SK-N-MC (cell line): ENCODE measurements at regions not wholly inside any gene's neighbourhood (a gene's known extent, or its start where the extent isn't known, plus 50 kb on each side); places are given as distances from the start of the nearest gene placed in this dataset.

ENCODE experiments used
- DNase-seq: peaks from one replicate; pipeline ENCODE4 v3.0.0-alpha.2; 2011; ENCODE audit warnings: low read depth, low spot score
- H3K27ac ChIP-seq: fragments of 200-600 bp; sonication (generic); 2 replicates; pipeline ENCODE4 v1.5.1; 2016; ENCODE audit warnings: mixed run types
- H3K36me3 ChIP-seq: fragments of 200-600 bp; sonication (generic); 2 replicates; pipeline ENCODE4 v1.6.1; 2017; ENCODE audit warnings: antibody characterized with exemption, low read length, mixed read lengths; ENCODE audit not compliant: insufficient read depth
- H3K4me3 ChIP-seq: fragments of 200-600 bp; sonication (generic); 2 replicates; pipeline ENCODE4 v1.5.1; 2016
- H3K9ac ChIP-seq: fragments of 200-600 bp; sonication (generic); 2 replicates; pipeline ENCODE4 v1.8.0; 2017; ENCODE audit warnings: mixed run types, mixed read lengths; ENCODE audit not compliant: insufficient read length
- H3K9me3 ChIP-seq: fragments of 200-600 bp; sonication (generic); 2 replicates; pipeline ENCODE4 v1.6.1; 2017; ENCODE audit warnings: low read depth, mild to moderate bottlenecking, antibody characterized with exemption, low read length, moderate library complexity, mixed read lengths
- EZH2 ChIP-seq: fragments of 200-600 bp; sonication (generic); IDR thresholded peaks from one replicate; pipeline ENCODE4 v1.6.1; 2017; ENCODE audit warnings: antibody characterized with exemption
- FOXP2 ChIP-seq: optimal IDR thresholded peaks from 2 replicates; pipeline ENCODE3; 2011; ENCODE audit warnings: mild to moderate bottlenecking, moderate library complexity; ENCODE audit not compliant: insufficient read depth; ENCODE audit errors: extremely low read length, control extremely low read depth
- POLR2AphosphoS5 ChIP-seq: IDR thresholded peaks from 2 replicates; pipeline ENCODE4 v1.6.1; 2012; ENCODE audit warnings: mild to moderate bottlenecking, low read depth, low read length, borderline replicate concordance

DNA sequence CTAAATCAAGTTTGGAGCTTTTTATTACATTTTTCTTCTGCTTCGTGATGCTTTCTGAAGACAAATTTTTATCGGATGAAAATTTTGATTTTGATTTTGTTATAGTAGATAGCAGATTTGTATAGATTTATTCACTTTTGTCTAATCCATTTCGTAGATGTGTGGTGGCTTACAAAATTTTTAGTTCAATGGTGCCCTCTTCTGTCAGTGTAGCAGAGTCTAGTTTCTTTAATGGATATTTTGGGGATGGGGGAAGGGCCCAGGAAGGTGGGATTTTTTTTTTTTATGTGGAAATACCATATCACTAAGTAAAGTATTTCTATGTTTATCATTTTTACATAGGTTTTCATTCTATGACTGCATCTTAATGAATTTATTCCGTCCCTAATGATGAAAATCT lies 259.9 kb upstream of the TARS1 start:
- H3K4me3 ChIP-seq: no peak overlapping the region
- DNase-seq: no peak
- no peaks in the 10 kb centered on the region for H3K36me3 ChIP-seq
- no peak overlapping the region for H3K9ac ChIP-seq
- H3K9me3 ChIP-seq: no peaks in the 10 kb centered on the region
- no peak overlapping the region for H3K27ac ChIP-seq
- TF ChIP-seq POLR2AphosphoS5: no peak
- no peak for TF ChIP-seq FOXP2
- no peak for TF ChIP-seq EZH2

DNA sequence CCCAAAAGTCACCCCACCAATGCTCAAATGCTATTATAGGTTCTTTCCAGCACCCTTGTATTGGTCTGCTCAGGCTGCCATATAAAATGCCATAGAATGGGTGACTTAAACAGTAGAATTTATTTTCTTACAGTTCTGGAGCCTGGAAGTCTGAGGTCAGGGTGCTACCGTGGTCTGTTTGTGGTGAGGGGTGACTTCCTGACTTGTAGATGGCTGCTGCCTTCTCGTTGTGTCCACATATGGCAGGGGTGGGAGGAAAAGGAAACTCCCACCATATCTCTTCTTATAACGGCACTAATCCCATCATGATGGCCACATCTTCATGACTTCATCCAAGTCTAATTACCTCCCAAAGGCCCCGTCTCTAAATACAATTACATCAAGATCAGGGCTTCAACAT lies 257.8 kb upstream of the TARS1 start:
- no peak for TF ChIP-seq POLR2AphosphoS5
- no peak for TF ChIP-seq FOXP2
- no peak for TF ChIP-seq EZH2
- H3K36me3 ChIP-seq: no peaks in the 10 kb centered on the region
- H3K27ac ChIP-seq: no peak overlapping the region
- H3K9ac ChIP-seq: no peak overlapping the region
- H3K9me3 ChIP-seq: no peaks in the 10 kb centered on the region
- H3K4me3 ChIP-seq: no peak overlapping the region
- no peak for DNase-seq

DNA sequence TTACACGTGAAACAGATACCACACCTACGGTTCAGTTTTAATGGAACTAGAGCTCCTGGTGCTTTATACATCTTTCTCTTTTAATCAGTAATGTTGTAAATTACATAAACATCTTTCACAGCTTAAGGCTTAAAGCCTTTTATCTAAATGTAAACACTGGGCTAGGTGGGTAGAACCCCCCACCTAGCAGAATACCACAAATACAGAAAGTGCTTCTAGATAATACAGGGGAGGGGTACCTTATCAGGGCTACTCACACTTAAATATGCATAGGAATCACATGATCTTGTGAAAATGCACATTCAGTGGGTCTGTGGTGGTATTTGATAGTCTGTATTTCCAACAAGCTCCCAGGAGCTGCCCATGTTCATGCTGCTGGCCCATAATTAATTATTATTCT lies 256.4 kb upstream of the TARS1 start:
- no peaks in the 10 kb centered on the region for H3K9me3 ChIP-seq
- H3K36me3 ChIP-seq: no peaks in the 10 kb centered on the region
- TF ChIP-seq EZH2: no peak
- TF ChIP-seq POLR2AphosphoS5: no peak
- TF ChIP-seq FOXP2: no peak
- no peak for DNase-seq
- no peak overlapping the region for H3K27ac ChIP-seq
- H3K9ac ChIP-seq: no peak overlapping the region
- no peak overlapping the region for H3K4me3 ChIP-seq

DNA sequence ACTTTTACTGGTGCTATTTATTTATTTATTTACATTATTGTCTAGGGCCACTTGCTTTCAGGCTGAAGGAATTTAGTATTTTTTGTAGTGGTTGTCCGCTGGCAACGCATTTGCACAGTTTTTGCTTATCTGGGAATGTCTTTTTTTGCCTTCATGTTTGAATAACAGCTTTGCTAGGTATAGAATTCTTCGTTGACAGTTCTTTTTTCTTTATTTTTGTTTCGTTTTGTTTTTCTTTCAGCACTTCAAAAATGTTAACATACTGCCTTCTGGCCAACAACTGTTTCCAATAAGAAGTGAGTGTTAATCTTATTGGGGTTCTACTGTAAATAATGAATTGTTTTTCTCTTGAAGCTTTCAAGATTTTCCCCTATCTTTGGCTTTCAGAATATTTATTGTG lies 252.7 kb upstream of the TARS1 start:
- no peak overlapping the region for H3K4me3 ChIP-seq
- no peaks in the 10 kb centered on the region for H3K9me3 ChIP-seq
- TF ChIP-seq POLR2AphosphoS5 (no peak), EZH2 (no peak), FOXP2 (no peak)
- DNase-seq: no peak
- no peak overlapping the region for H3K9ac ChIP-seq
- H3K27ac ChIP-seq: no peak overlapping the region
- H3K36me3 ChIP-seq: no peaks in the 10 kb centered on the region

DNA sequence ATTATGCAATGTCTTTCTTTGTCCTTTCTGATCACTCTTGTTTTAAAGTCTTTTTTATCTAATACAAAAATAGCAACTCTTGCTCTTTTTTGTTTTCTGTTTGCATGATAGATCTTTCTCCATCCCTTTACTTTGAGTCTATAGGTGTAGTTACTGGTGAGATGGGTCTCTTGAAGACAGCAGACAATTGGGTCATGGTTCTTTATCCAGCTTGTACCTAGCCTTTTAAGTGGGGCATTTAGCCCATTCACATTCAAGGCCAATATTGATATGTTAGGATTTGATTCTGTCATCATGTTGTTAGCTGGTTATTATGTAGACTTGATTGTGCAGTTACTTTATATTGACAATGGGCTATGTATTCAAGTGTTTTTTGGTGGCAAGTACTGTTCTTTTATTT lies 245.9 kb upstream of the TARS1 start:
- DNase-seq: no peak
- Histone ChIP-seq H3K4me3 (no peak overlapping the region), H3K9ac (no peak overlapping the region), H3K36me3 (no peaks in the 10 kb centered on the region), H3K27ac (no peak overlapping the region), H3K9me3 (no peaks in the 10 kb centered on the region)
- no peak for TF ChIP-seq EZH2
- no peak for TF ChIP-seq POLR2AphosphoS5
- TF ChIP-seq FOXP2: no peak

DNA sequence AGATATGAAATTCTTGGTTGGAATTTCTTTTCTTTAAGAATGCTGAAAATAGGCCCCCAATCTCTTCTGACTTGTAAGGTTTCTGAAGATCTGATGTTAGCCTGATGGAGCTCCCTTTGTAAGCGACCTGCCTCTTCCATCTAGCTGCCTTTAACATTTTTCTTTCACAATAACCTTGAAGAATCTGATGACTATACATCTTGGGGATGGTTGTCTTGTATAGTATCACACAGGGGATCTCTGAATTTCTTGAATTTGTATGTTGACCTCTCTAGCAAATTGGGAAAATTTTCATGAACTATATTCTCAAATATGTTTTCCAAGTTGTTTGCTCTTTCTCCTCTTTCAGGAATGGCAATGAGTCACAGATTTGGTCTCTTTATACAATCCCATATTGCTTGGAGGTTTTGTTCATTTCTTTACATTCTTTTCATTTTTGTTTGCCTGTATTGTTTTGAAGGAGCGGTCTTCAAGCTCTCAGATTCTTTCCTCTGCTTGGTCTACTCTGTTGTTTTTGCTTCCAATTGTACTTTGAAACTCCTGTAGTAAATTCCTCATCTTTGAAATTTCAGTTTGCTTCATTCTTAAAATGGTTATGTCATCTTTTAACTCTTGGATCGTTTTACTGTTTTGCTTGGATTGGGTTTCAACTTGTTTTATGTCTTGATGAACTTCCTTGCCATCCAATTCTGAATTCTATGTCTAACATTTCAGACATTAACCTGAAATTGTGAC lies 245.2 kb upstream of the TARS1 start:
- Histone ChIP-seq H3K36me3 (no peaks in the 10 kb centered on the region), H3K27ac (no peak overlapping the region), H3K9ac (no peak overlapping the region), H3K4me3 (no peak overlapping the region), H3K9me3 (no peaks in the 10 kb centered on the region)
- no peak for DNase-seq
- TF ChIP-seq EZH2 (no peak), POLR2AphosphoS5 (no peak), FOXP2 (no peak)

DNA sequence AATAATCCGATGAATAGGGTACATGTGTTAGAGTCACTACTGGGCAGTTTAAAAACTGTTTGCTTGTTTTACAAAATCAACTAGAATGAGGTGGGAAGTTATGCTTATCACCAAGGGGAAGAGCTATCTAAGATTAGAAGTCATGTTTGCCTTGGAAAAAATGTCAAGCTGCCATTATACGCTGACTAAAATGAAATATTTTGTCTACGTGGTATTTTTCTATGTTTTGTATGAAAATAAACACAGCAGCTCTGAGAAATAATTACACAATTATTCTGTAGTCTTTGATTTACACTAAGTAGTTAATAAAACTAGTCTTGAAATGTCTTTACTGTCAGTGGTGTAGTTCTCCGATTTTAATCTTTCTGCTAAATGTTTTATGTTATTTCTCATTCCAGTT lies 241.9 kb upstream of the TARS1 start:
- TF ChIP-seq POLR2AphosphoS5 (no peak), EZH2 (no peak), FOXP2 (no peak)
- Histone ChIP-seq H3K36me3 (no peaks in the 10 kb centered on the region), H3K4me3 (no peak overlapping the region), H3K9ac (no peak overlapping the region), H3K27ac (no peak overlapping the region), H3K9me3 (no peaks in the 10 kb centered on the region)
- DNase-seq: no peak

DNA sequence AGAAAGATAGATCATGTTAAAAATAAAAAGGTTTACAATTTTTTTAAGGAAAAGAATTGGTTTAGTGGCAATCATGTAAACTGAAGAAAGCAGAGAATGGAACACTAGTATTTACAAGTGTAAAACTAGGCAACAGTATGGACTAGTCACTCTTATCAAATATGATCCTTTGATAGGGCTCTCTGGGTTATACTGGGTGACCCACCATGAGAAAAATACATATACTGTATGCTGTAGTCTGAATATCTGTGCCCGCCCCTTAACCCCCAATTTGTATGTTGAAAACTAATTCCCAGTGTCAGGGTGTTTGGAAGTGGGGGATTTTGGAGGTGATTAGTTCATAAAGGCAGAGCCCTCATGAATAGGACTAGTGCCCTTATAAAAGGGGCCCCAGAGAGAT lies 236.8 kb upstream of the TARS1 start:
- Histone ChIP-seq H3K36me3 (no peaks in the 10 kb centered on the region), H3K9ac (no peak overlapping the region), H3K9me3 (no peaks in the 10 kb centered on the region), H3K27ac (no peak overlapping the region), H3K4me3 (no peak overlapping the region)
- TF ChIP-seq EZH2 (no peak), POLR2AphosphoS5 (no peak), FOXP2 (no peak)
- DNase-seq: no peak

DNA sequence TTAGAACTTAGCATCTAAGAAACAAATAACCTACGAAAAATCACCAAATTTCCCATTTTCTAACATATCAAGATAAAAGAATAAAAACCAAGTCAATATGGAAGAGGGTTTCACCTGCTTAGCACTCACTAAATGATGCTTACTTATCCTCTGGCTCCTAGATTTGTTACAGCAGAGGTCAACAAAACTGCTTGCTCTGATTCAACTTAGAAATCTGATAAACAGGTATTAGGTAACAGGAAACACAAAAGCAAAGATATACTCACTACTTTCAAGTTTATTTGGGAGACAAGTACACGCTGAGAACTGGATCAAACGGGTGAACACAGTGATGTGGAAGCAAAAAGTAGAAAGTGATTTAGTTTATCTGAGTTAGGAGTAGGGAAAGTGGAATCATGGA lies 235.7 kb upstream of the TARS1 start:
- TF ChIP-seq POLR2AphosphoS5: no peak
- TF ChIP-seq EZH2: no peak
- no peak for TF ChIP-seq FOXP2
- no peak for DNase-seq
- no peak overlapping the region for H3K9ac ChIP-seq

More for the DNA sequence above, 235.7 kb upstream of the TARS1 start:
- H3K27ac ChIP-seq: no peak overlapping the region
- H3K4me3 ChIP-seq: no peak overlapping the region
- H3K36me3 ChIP-seq: no peaks in the 10 kb centered on the region
- no peaks in the 10 kb centered on the region for H3K9me3 ChIP-seq
